Activated CD8-positive, alpha-beta memory T cell treated with anti-CD3 and anti-CD28 coated beads, Interleukin-2, amount 10 ng/mL, durations not matched to agents 7 days and 5 days (primary cell): ENCODE measurements at regions not wholly inside any gene's neighbourhood (a gene's known extent, or its start where the extent isn't known, plus 50 kb on each side); places are given as distances from the start of the nearest gene placed in this dataset.
"Not testable (repeated sequence)": the region's sequence is repeated elsewhere in the genome, so short reads cannot be mapped to it uniquely, and the experiment has no call there.

ENCODE experiments used
- ATAC-seq: fragments of 150-1000 bp; cut with Tn5 transposase; one replicate; pipeline ENCODE4 v1.10.0; 2021; ENCODE audit warnings: moderate library complexity
- CTCF ChIA-PET: fragments of 350-600 bp; sonication (Branson Sonifier 250); formaldehyde crosslinking; loops from one replicate; lab custom pipeline; 2021; ENCODE audit warnings: antibody characterized with exemption; lab: Charles Lee
- DNase-seq: peaks from one replicate; pipeline ENCODE4 v3.0.0-alpha.2; 2020
- H3K27ac Mint-ChIP-seq: one replicate; pipeline ENCODE4 v1.8.0; 2021; ENCODE audit warnings: mild to moderate bottlenecking, mixed read lengths
- H3K27me3 Mint-ChIP-seq: one replicate; pipeline ENCODE4 v1.8.0; 2021; ENCODE audit warnings: mixed read lengths
- H3K36me3 Mint-ChIP-seq: one replicate; pipeline ENCODE4 v1.8.0; 2021; ENCODE audit warnings: mild to moderate bottlenecking, mixed read lengths
- H3K4me1 Mint-ChIP-seq: one replicate; pipeline ENCODE4 v1.8.0; 2021; ENCODE audit warnings: mixed read lengths
- H3K4me3 Mint-ChIP-seq: one replicate; pipeline ENCODE4 v1.8.0; 2021; ENCODE audit warnings: mild to moderate bottlenecking, moderate library complexity, mixed read lengths
- H3K9me3 Mint-ChIP-seq: one replicate; pipeline ENCODE4 v1.8.0; 2022; ENCODE audit warnings: low read depth, mixed read lengths

- CTCF ChIA-PET: interaction anchor here (1.1 kb wide), 1 partner anchor 223 kb away, joined by 3 read pairs; no protein-coding TSS in a partner anchor
- Mint-ChIP-seq H3K4me3 (no peak overlapping the region), H3K9me3 (peaks cover 10% of the 10 kb centered on the region), H3K4me1 (no peaks in the 10 kb centered on the region), H3K36me3 (no peaks in the 10 kb centered on the region), H3K27ac (no peak overlapping the region), H3K27me3 (no peaks in the 10 kb centered on the region)
- no peak for DNase-seq
- no peak for ATAC-seq
Observed at GRCh38 chr19:5253406-5254110, 87.1 kb downstream of the PTPRS start.

GRCh38 chr19:5251096-5252065, 89.2 kb downstream of the PTPRS start:
- H3K27me3 Mint-ChIP-seq: no peaks in the 10 kb centered on the region
- peaks cover 2% of the 10 kb centered on the region for H3K4me1 Mint-ChIP-seq
- H3K9me3 Mint-ChIP-seq: peaks cover 10% of the 10 kb centered on the region
- no peak for ATAC-seq
- no peak overlapping the region for H3K27ac Mint-ChIP-seq
- H3K36me3 Mint-ChIP-seq: no peaks in the 10 kb centered on the region
- no peak overlapping the region for H3K4me3 Mint-ChIP-seq
- no peak for DNase-seq
- CTCF ChIA-PET: no interaction called here

GRCh38 chr19:5250127-5250659, 90.4 kb downstream of the PTPRS start:
- CTCF ChIA-PET: no interaction called here
- ATAC-seq: no peak
- no peak for DNase-seq
- Mint-ChIP-seq H3K9me3 (peaks cover under 1% of the 10 kb centered on the region), H3K27ac (no peak overlapping the region), H3K36me3 (no peaks in the 10 kb centered on the region), H3K4me1 (peaks cover 2% of the 10 kb centered on the region), H3K27me3 (no peaks in the 10 kb centered on the region), H3K4me3 (no peak overlapping the region)

DNA sequence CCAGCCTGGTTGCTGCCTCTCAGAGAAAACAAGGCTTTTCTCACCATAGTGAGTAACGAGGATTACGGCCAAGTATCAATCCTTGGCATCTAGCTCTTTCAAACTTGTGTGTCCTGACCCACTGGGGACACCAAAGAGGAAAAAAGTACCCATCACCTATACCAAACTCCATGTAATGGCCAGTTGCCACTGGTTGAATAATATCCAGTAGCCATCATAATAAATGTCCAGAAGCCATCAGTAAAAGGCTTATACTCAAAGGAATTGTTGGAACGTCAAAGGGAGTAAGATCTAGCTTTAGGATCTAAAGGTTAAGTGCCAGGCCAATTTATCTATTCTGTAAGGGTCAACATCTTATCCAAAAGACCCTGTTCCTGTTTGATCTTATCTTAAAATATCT, 91.1 kb downstream of the PTPRS start:
- Mint-ChIP-seq H3K4me3 (no peak overlapping the region), H3K27me3 (no peaks in the 10 kb centered on the region), H3K36me3 (no peaks in the 10 kb centered on the region), H3K9me3 (no peaks in the 10 kb centered on the region), H3K27ac (no peak overlapping the region), H3K4me1 (peaks cover 2% of the 10 kb centered on the region)
- no peak for DNase-seq
- CTCF ChIA-PET: no interaction called here
- no peak for ATAC-seq

GRCh38 chr19:5247957-5248705, 92.5 kb downstream of the PTPRS start:
- no peaks in the 10 kb centered on the region for H3K9me3 Mint-ChIP-seq
- CTCF ChIA-PET: no interaction called here
- no peaks in the 10 kb centered on the region for H3K36me3 Mint-ChIP-seq
- ATAC-seq: no peak
- no peak for DNase-seq
- H3K4me1 Mint-ChIP-seq: peaks cover 2% of the 10 kb centered on the region
- no peaks in the 10 kb centered on the region for H3K27me3 Mint-ChIP-seq
- no peak overlapping the region for H3K27ac Mint-ChIP-seq
- no peak overlapping the region for H3K4me3 Mint-ChIP-seq

- DNase-seq (no peak), ATAC-seq (no peak)
- H3K36me3 Mint-ChIP-seq: no peaks in the 10 kb centered on the region
- CTCF ChIA-PET: no interaction called here
- no peak overlapping the region for H3K27ac Mint-ChIP-seq
- peaks cover 2% of the 10 kb centered on the region for H3K4me1 Mint-ChIP-seq
- no peaks in the 10 kb centered on the region for H3K9me3 Mint-ChIP-seq
- no peak overlapping the region for H3K4me3 Mint-ChIP-seq
- H3K27me3 Mint-ChIP-seq: no peaks in the 10 kb centered on the region
Observed at GRCh38 chr19:5246554-5247155, 94.0 kb downstream of the PTPRS start.

DNA sequence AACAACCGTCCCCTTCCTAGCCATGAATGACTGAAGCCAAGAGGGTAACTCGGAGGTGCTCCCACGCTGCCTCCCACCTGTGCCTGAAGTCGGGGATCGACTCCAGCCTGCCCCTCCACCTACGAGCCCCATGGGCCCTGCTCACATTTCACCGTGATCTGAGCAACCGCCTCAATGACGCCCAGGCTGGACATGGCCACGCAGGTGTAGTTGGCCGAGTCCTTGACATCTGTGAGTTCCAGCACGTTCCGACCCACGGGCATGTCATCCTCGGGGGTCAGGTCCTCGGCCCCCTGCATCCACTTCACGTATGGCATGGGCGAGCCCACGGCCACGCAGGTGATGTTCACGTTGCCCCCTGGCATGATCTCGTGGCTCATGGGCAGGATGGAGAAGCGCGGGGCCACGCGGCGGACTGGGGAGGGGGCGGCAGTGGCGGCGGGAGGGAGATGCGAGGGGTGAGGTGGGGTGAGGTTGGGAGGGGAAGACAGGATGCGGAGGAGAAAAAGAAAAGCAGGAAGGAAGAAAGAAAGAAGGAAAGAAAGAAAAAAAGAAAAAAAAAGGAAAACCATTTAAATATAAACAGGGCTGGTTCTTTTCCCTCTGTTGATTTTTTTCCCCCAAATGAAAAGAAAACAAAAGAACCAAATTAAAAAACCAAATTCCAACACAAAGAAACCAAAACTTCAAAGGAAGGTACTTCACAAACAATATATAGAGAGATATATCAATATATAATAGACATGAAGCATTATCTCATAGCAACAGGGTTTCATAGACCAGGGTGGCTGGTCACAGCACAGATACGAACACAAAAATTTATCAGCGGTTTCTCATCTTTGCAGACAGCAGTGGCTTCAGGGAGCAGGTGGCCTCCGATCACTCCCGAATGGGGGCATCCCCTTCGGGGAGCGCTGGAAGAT, 94.7 kb downstream of the PTPRS start:
- no peak overlapping the region for H3K27ac Mint-ChIP-seq

GRCh38 chr19:5244351-5244750, 96.3 kb downstream of the PTPRS start:
- Mint-ChIP-seq H3K27me3 (no peaks in the 10 kb centered on the region), H3K9me3 (no peaks in the 10 kb centered on the region), H3K4me3 (no peak overlapping the region), H3K4me1 (peaks cover 2% of the 10 kb centered on the region), H3K36me3 (no peaks in the 10 kb centered on the region), H3K27ac (no peak overlapping the region)
- DNase-seq (no peak), ATAC-seq (no peak)
- CTCF ChIA-PET: no interaction called here

More for the DNA sequence above, 94.7 kb downstream of the PTPRS start:
- Mint-ChIP-seq H3K27me3 (no peaks in the 10 kb centered on the region), H3K9me3 (no peaks in the 10 kb centered on the region), H3K36me3 (no peaks in the 10 kb centered on the region), H3K4me3 (no peak overlapping the region), H3K4me1 (peaks cover 2% of the 10 kb centered on the region)
- DNase-seq: no peak
- ATAC-seq: no peak
- CTCF ChIA-PET: no interaction called here

- DNase-seq (no peak), ATAC-seq (no peak)
- Mint-ChIP-seq H3K27me3 (no peaks in the 10 kb centered on the region), H3K36me3 (no peaks in the 10 kb centered on the region), H3K4me1 (peaks cover 2% of the 10 kb centered on the region), H3K27ac (no peak overlapping the region), H3K9me3 (no peaks in the 10 kb centered on the region), H3K4me3 (no peak overlapping the region)
- CTCF ChIA-PET: no interaction called here
Observed at GRCh38 chr19:5243878-5244277, 96.7 kb downstream of the PTPRS start.

DNA sequence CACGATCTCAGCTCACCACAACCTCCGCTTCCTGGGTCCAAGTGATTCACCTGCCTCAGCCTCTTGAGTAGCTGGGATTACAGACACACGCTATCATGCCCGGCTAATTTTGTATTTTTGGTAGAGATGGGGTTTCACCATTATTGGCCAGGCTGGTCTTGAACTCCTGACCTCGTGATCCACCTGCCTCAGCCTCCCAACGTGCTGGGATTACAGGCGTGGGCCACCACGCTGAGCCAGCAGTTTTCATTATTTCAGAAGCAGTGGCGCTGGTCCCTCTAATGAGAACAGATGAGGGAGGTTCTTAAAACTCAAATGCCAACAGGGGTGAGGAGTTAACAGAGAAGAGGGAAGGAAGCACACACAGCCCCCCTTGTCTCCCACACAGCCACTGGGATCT, 98.7 kb downstream of the PTPRS start:
- H3K27me3 Mint-ChIP-seq, H3K36me3 Mint-ChIP-seq, H3K4me3 Mint-ChIP-seq, DNase-seq, ATAC-seq, CTCF ChIA-PET, H3K9me3 Mint-ChIP-seq, H3K27ac Mint-ChIP-seq, H3K4me1 Mint-ChIP-seq: not testable (repeated sequence)

- DNase-seq: no peak
- H3K27me3 Mint-ChIP-seq: no peaks in the 10 kb centered on the region
- CTCF ChIA-PET: no interaction called here
Observed at GRCh38 chr19:5240011-5240410, 100.6 kb downstream of the PTPRS start.

GRCh38 chr19:5238700-5239099, 101.9 kb downstream of the PTPRS start:
- no peaks in the 10 kb centered on the region for H3K36me3 Mint-ChIP-seq

More at GRCh38 chr19:5240011-5240410, 100.6 kb downstream of the PTPRS start:
- Mint-ChIP-seq H3K36me3 (no peaks in the 10 kb centered on the region), H3K27ac (no peak overlapping the region), H3K9me3 (no peaks in the 10 kb centered on the region), H3K4me1 (no peaks in the 10 kb centered on the region), H3K4me3 (no peak overlapping the region)
- ATAC-seq: no peak

More at GRCh38 chr19:5238700-5239099, 101.9 kb downstream of the PTPRS start:
- no peak overlapping the region for H3K27ac Mint-ChIP-seq
- ATAC-seq: no peak
- no peaks in the 10 kb centered on the region for H3K9me3 Mint-ChIP-seq
- H3K4me3 Mint-ChIP-seq: no peak overlapping the region
- no peaks in the 10 kb centered on the region for H3K27me3 Mint-ChIP-seq
- H3K4me1 Mint-ChIP-seq: no peaks in the 10 kb centered on the region
- no peak for DNase-seq
- CTCF ChIA-PET: no interaction called here
